ENCODE measurements at regions not wholly inside any gene's neighbourhood (a gene's known extent, or its start where the extent isn't known, plus 50 kb on each side); places are given as distances from the start of the nearest gene placed in this dataset.

- Histone ChIP-seq H3K36me3 (ENCODE audit: control insufficient read depth in 2 of 2, extremely low read depth in 1 of 2, insufficient read depth in 2 of 2, low read length in 2 of 2) (no peaks in the 10 kb centered on the region), H3K27me3 (ENCODE audit: control insufficient read depth in 2 of 2, insufficient read depth in 2 of 2, low read length in 2 of 2) (no peaks in the 10 kb centered on the region), H3K27ac (ENCODE audit: insufficient read depth, low read depth, low read length) (no peak overlapping the region), H3K9ac (replicated peaks; ENCODE audit: extremely low read depth, insufficient read depth, low read length) (no peak overlapping the region), H3K4me1 (ENCODE audit: control insufficient read depth, extremely low read depth, insufficient read depth, low read length) (no peaks in the 10 kb centered on the region), H2AFZ (ENCODE audit: low read depth, low read length) (no peak overlapping the region), H3K9me3 (replicated peaks; ENCODE audit: control insufficient read depth, insufficient read depth, low read length) (no peaks in the 10 kb centered on the region), H4K20me1 (replicated peaks; ENCODE audit: control insufficient read depth, extremely low read depth, insufficient read depth, low read length) (no peaks in the 10 kb centered on the region), H3K9me1 (replicated peaks; ENCODE audit: control insufficient read depth, extremely low read depth, insufficient read depth, low read length) (no peaks in the 10 kb centered on the region), H3K79me2 (ENCODE audit: control insufficient read depth, insufficient read depth, low read length) (no peaks in the 10 kb centered on the region), H3K4me3 (replicated peaks in 1 of 3; ENCODE audit: insufficient read depth in 1 of 3, low read depth in 1 of 3, low read length in 3 of 3) (no peak overlapping the region), H3K4me2 (ENCODE audit: insufficient read depth, low read length) (no peak overlapping the region)
- no TSS peak for BruUV-seq (replicated peaks)
- dilution Hi-C loops (cut with MboI; ENCODE audit: extremely low pct_ligation_motif_present, low sequenced_read_pairs): no loop called here
- TF ChIP-seq FOS (IDR thresholded peaks at IDR 0.05; ENCODE audit: borderline replicate concordance, insufficient read depth, low read length) (no peak), JUN (IDR thresholded peaks at IDR 0.05; ENCODE audit: borderline replicate concordance, insufficient read depth, insufficient read length, low read depth) (no peak), POLR2AphosphoS5 (IDR thresholded peaks at IDR 0.05; ENCODE audit: insufficient read depth, low read depth, low read length) (no peak), POLR2A (IDR thresholded peaks at IDR 0.05; ENCODE audit: low read depth, low read length) (no peak), MYC (IDR thresholded peaks at IDR 0.05; ENCODE audit: low read depth, low read length) (no peak), EZH2 (IDR thresholded peaks at IDR 0.05; ENCODE audit: borderline replicate concordance, low read depth, low read length, severe bottlenecking) (no peak), MAX (IDR thresholded peaks at IDR 0.05; ENCODE audit: insufficient read depth, insufficient read length) (no peak), GATA2 (IDR thresholded peaks at IDR 0.05; ENCODE audit: insufficient read depth, insufficient read length, low read depth, low read length) (no peak), CTCF (IDR thresholded peaks at IDR 0.05; ENCODE audit: extremely low read depth in 1 of 2, insufficient read depth in 1 of 2, low read depth in 1 of 2, low read length in 2 of 2) (no peak)
- intact Hi-C loops (cut with micrococcal nuclease): no loop called here
- FAIRE-seq: no peak
- ChIA-PET POLR2A (no interaction called here), CTCF (no interaction called here)
- no peak for DNase-seq (ENCODE audit: low read depth, low spot score)
Measured at GRCh38 chr11:42444406-42444805, 867.4 kb upstream of the API5 start.

Measured in endothelial cell of umbilical vein (primary cell).